ENCODE measurements at regions not wholly inside any gene's neighbourhood (a gene's known extent, or its start where the extent isn't known, plus 50 kb on each side); places are given as distances from the start of the nearest gene placed in this dataset.
"Not testable (repeated sequence)": the region's sequence is repeated elsewhere in the genome, so short reads cannot be mapped to it uniquely, and the experiment has no call there.

DNA sequence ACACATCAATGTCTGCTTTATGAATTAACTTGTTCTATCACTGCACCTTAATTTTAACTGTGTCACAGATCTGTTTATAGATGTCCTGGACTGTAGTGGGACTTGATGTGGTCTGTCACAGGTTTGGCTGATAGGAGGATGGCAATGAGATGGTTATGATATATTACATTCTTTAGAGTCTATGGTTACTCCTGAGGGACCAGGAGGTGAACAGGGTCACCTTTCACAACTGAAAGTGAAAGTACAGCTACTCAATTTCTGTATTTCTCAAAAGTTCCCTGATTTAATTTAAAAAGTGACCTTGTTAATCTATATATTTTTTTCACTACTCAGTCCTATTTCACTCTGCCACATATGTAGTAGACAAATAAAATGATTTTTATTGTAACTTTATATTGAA is 1284.1 kb upstream of the GYPC start:
- no peak for DNase-seq

DNA sequence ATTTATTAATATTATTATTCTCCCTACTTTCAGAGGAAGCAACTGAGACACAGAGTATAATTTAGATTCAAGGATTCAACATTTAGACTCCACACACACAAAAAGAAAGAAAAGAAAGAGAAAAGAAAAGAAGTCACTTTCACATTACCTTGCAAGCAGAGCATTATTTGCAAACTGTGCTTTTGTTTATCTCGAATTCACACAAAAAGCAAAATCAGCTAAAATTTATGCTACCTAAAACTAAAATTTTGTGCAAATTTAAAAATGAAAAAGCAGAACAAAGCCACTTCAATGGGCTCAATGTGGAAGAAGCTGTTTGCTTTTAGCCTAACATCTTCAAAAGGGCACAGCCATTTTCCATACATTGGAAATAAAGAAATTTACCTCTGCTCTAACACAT is 1282.7 kb upstream of the GYPC start:
- DNase-seq = no peak

- DNase-seq = no peak
Observed at GRCh38 chr2:125386074-125386473, 1269.9 kb upstream of the GYPC start.

DNA sequence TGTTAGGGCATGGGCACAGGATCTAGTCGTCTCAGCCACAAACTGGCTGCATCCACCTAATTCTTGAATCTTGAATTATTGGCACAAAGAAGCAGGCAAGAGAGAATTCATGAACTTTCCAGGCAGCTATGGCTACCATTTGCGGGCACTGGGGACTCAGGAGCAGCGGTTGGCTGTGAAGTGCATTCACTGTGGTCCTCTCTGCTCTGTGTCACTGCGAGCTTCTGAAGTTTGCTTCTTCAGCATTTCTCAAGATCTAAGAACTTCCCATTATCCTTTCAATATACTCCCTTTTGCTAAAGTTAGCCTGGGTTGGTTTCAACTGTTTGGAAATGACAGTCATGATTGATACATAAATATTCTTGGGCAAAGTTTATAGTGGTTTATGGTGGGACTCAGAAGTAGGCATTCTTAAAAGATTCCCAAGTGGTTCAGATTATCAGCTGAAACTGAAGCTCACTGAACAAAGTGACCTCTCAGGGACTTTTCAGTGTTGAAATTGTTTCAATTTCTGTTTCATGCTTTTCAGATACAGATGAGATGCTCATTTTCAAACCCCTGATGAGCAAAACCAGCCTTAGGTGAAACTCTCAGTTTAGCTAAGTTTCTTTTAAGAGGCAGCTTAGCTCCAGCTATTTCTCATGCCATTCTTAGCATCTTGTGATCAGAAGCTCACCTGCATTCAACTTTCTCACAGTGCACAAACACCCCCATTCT is 1258.3 kb upstream of the GYPC start:
- DNase-seq = no peak

DNA sequence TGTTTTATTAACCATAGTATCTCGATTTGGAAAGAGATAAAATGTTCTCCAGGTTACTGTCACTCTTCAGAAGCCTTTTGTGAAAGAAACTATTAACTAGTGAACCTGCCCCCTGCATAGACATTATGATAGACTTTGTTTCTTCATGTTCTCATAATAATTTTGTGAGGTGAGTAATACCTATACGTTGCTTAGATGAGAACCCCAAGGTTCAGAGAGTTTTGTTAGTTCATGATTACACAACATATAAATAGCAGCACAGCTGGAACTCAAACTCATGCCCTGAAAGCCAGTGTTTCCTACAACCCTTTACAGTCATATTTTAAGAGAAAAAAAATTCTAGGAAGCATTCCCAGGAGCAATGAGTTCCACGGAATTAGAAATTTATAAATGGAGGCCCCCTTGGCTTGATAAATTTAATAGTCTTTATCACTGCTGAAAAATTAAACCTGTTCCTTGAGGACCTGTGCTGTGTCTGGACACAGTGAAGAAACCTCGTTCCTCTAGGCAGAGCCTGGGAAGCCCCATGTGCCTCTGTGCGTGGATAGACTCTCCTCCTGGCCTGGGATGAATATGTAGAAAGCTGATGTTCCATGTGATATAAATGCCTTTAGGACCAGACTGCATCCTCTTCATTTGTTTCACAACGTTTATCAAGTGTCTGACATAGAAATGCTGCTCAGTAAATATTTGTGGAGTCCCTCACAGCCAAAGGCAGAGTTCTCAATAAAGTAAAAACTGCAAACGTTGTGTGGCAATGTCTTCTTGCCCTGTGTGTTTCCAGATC is 1257.0 kb upstream of the GYPC start:
- DNase-seq = no peak

GRCh38 chr2:125405816-125406215 is 1250.1 kb upstream of the GYPC start:
- no peak for DNase-seq

DNA sequence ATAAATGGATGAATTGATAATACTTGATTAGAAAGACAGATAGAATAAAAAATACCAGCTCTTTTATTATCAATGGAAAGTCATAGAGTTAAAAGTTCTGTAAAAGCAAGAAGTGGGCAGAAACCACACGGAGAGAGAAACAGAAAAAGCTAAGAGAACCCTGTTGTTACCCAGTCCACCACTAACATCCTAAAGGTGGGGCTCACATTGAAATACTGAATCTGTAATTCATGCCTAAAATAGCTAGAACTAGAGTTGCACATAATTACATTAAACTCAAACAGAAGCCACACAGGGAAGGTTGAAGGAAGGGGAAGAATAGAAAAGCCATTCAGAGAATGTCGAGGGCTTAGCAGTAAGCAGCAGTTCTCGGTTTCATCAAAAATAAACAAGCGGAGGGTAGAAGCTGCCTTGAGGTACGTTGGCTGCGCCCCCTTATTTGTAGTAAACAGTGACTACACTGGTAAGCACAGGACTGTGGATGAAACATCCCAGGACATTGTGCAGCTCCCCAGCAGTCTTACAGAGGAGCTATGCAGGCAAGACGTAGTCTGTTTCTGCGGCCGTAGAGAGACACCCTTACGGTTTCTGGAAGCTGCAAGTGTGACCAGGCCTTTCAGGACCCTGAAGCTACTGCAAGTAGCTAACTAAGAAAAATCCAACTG is 1247.0 kb upstream of the GYPC start:
- no peak for DNase-seq

DNA sequence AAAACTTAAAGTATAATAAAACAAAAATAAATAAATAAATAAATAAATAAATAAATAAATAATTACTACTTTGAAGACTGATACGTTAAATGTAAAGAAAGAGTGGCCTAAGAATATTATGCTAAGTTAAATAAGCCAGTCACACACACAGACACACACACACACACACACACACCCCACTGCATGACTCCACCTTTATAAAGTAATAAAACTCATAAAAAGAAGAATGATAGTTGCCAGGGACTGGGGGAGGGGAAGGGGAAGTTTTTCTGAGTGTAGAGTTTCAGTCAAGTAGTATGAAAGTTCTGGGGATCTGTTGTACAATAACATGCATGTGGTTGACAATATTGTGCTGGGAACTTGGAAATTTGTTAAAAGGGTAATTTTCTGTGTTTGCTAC is 1237.5 kb upstream of the GYPC start:
- DNase-seq = no peak

- not testable (repeated sequence) for DNase-seq
Observed at GRCh38 chr2:125422198-125422770, 1233.7 kb upstream of the GYPC start.

- peak; percentile 48 for DNase-seq
Observed at GRCh38 chr2:125424266-125424785, 1231.6 kb upstream of the GYPC start.

- DNase-seq = no peak
Observed at GRCh38 chr2:125427721-125428315, 1228.1 kb upstream of the GYPC start.

DNA sequence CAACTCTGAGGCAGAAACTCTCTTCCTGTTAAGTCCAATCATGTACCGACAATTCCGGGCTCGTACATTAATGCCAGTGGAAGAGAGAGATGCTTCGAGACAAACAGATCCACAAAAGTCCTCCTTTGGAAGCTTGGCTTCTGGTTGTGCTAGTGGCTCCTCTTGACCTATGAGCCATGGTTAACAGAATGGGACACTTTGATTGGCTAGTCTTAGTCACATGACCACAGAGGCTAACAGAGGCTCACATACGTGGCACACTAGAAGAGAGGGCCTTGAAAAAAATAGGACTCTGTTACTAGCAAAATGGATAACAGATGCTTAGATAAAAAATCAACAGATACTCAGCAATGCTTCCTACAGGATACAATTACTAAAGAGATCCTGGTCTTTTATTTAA is 1211.9 kb upstream of the GYPC start:
- DNase-seq = no peak

GRCh38 chr2:125445495-125445894 is 1210.5 kb upstream of the GYPC start:
- no peak for DNase-seq

DNA sequence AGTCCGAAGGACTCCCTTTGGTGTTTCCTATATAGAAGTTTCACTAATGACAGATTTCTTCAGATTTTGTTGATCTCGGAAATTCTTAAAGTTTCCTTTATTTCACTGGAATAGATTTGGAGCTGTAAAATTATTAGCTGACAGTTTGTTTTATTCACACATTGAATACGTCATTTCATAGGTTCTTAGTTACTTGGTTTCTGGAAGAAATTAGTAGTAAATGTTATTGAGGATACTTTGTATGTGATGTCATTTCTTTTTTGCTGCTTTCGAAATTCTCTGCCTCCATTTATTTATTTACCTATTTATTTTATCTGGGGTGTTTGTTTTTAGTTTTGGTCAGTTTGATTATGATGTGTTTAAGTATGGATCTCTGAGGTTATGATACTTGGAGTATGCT is 1205.9 kb upstream of the GYPC start:
- DNase-seq = no peak

- DNase-seq = no peak
Observed at GRCh38 chr2:125455110-125455509, 1200.8 kb upstream of the GYPC start.

DNA sequence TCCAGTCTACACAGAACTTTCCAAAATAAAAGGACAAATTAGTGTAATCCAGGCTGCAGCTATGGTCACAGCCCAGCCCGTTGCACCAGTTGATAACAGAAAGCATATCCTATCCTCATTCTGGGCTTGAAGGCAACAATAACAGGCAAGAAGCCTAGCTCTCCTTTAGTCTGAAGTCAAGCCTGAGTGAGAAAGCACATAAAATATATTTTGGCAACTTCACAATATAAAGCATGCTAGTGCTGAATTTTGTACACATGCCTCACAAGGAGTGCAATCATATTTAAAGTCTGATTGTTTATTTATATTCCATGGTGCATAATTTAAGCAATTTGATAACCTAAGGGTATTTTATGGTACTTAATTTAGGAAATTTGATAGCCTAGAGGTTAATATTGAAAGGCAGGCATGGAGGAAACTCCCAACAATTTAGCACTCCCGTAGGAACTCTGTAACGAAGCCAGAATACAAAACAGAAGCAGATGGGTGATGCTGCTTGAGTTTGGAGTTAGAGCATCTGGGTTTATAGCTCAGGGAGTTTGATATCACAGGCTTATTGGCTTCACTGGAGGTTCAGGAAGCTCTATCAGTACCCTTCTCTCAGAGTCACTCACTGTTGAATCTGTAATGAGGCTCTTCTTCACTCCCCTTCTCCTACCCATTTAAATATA is 1199.1 kb upstream of the GYPC start:
- no peak for DNase-seq

DNA sequence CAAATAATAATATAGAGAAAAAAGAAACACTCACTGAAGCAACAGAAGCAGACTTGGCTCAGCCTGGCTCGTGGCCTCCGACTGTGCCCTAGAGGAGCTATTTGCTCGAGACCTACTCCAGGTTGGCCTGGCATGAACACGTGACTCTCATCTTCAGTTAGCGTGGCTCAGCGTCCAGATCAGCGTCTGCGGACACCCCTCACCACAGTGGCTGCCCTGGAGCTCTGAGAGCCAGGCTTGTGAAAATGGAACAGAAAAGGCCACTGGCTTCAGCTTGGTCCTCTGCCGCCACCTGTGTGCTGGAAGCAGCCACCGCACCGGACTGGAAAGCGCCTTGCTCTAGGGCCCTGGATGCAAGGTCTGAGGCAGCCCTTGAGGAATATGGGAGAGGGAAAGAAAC is 1184.0 kb upstream of the GYPC start:
- peak; percentile 23 for DNase-seq

GRCh38 chr2:125479143-125479636 is 1176.8 kb upstream of the GYPC start:
- no peak for DNase-seq

DNA sequence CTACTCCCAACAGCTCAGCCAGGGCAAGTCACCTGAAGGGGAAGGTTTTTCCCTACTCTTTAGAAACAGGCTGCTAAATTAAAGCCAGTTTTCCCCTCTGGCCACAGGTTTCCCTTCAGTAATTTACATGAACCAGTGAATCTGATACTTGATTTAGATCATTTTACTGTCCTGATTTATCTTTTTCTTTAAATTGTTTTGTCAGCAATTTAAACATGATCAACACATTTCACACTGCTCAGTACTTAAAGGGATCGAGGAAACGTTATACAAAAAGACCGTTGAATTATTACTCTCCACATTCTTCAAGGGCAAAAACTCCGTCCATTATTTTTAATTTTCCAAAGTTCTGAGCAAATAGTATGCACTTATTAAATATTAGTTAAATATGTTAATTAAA is 1165.7 kb upstream of the GYPC start:
- DNase-seq = no peak

- DNase-seq = no peak
Observed at GRCh38 chr2:125491663-125492062, 1164.3 kb upstream of the GYPC start.

- DNase-seq = no peak
Observed at GRCh38 chr2:125512313-125512712, 1143.6 kb upstream of the GYPC start.

GRCh38 chr2:125516496-125517109 is 1139.4 kb upstream of the GYPC start:
- no peak for DNase-seq
